H1 (cell line): ENCODE measurements at regions not wholly inside any gene's neighbourhood (a gene's known extent, or its start where the extent isn't known, plus 50 kb on each side); places are given as distances from the start of the nearest gene placed in this dataset.

Source experiments
- CTCF ChIA-PET: fragments of 300-600 bp; sonication (Branson Sonifier 250); formaldehyde crosslinking; loops from one replicate; lab custom pipeline; 2021; ENCODE audit not compliant: partially characterized antibody; lab: Charles Lee
- POLR2A ChIA-PET: fragments of 300-600 bp; sonication (Branson Sonifier 250); formaldehyde crosslinking; loops from one replicate; lab custom pipeline; 2021; ENCODE audit warnings: inconsistent platforms; ENCODE audit not compliant: partially characterized antibody; lab: Charles Lee
- DNase-seq, 2 experiments: peaks; one replicate each; pipeline versions ENCODE4 v3.0.0 to v3.0.0-alpha.2; 2010 to 2022; ENCODE audit warnings: low spot score in 2 of 2, low read depth in 1 of 2, mixed read lengths in 1 of 2
- FAIRE-seq: peaks from 2 replicates; lab custom pipeline; 2011; peaks lifted over from hg19 to GRCh38; lab: Jason Lieb, UNC
- H2AFZ ChIP-seq: 2 replicates; pipeline ENCODE4 v1.8.1; 2012; ENCODE audit warnings: low read length, inconsistent platforms
- H2AK5ac ChIP-seq: 2 replicates; pipeline ENCODE4 v1.6.1; 2013; ENCODE audit warnings: low read depth, low read length
- H2BK120ac ChIP-seq: replicated peaks from 2 replicates; pipeline ENCODE3; 2013; ENCODE audit warnings: low read depth, low read length, inconsistent platforms
- H2BK12ac ChIP-seq: 2 replicates; pipeline ENCODE4 v1.6.1; 2013; ENCODE audit warnings: low read depth, low read length
- H2BK15ac ChIP-seq: 2 replicates; pipeline ENCODE4 v1.6.1; 2013; ENCODE audit warnings: low read length
- H2BK20ac ChIP-seq: 2 replicates; pipeline ENCODE4 v1.6.1; 2013; ENCODE audit warnings: low read length
- H2BK5ac ChIP-seq: 2 replicates; pipeline ENCODE4 v1.6.1; 2013; ENCODE audit warnings: low read depth, low read length
- H3K14ac ChIP-seq: 2 replicates; pipeline ENCODE4 v1.6.1; 2013; ENCODE audit warnings: inconsistent platforms; ENCODE audit not compliant: insufficient read length
- H3K18ac ChIP-seq: 2 replicates; pipeline ENCODE4 v1.6.1; 2013; ENCODE audit warnings: low read length; ENCODE audit errors: extremely low read depth
- H3K23ac ChIP-seq: 2 replicates; pipeline ENCODE4 v1.6.1; 2013; ENCODE audit warnings: inconsistent platforms; ENCODE audit not compliant: insufficient read length
- H3K23me2 ChIP-seq: 2 replicates; pipeline ENCODE4 v1.6.1; 2013; ENCODE audit warnings: low read depth, low read length
- H3K27ac ChIP-seq: 2 replicates; pipeline ENCODE4 v1.6.1; 2011; ENCODE audit warnings: low read depth, low read length, inconsistent platforms
- H3K27me3 ChIP-seq, 4 experiments: replicated peaks in 1 of 4; 1 replicate in 1 of 4; 2 replicates in 3 of 4; pipeline versions ENCODE4 v1.6.1 to v1.8.1; 2011 to 2013; ENCODE audit warnings: low read length in 3 of 4, mild to moderate bottlenecking in 3 of 4, inconsistent platforms in 2 of 4, mixed read lengths in 2 of 4, moderate library complexity in 1 of 4; ENCODE audit not compliant: control insufficient read depth in 3 of 4, insufficient read depth in 3 of 4; ENCODE audit errors: extremely low read depth in 1 of 4
- H3K36me3 ChIP-seq, 4 experiments: 2 replicates each; pipeline versions ENCODE4 v1.6.1 to v1.8.1; 2011 to 2013; ENCODE audit warnings: mild to moderate bottlenecking in 4 of 4, low read length in 3 of 4, moderate library complexity in 2 of 4, control low read depth in 1 of 4, inconsistent platforms in 1 of 4; ENCODE audit not compliant: insufficient read depth in 4 of 4, control insufficient read depth in 2 of 4
- H3K4ac ChIP-seq: replicated peaks from 2 replicates; pipeline ENCODE3; 2013; ENCODE audit warnings: low read length, low read depth, mixed read lengths, inconsistent platforms; ENCODE audit not compliant: insufficient read length
- H3K4me1 ChIP-seq, 4 experiments: replicated peaks in 1 of 4; 1 replicate in 1 of 4; 2 replicates in 3 of 4; pipeline versions ENCODE4 v1.6.1 to v1.8.1; 2011 to 2013; ENCODE audit warnings: low read length in 3 of 4, inconsistent platforms in 2 of 4, mixed read lengths in 1 of 4; ENCODE audit not compliant: insufficient read depth in 4 of 4, control insufficient read depth in 3 of 4
- H3K4me2 ChIP-seq, 2 experiments: 2 replicates each; pipeline versions ENCODE4 v1.6.1 to v1.8.1; 2011 to 2013; ENCODE audit warnings: low read depth in 2 of 2, low read length in 2 of 2, control low read depth in 1 of 2, inconsistent platforms in 1 of 2, mild to moderate bottlenecking in 1 of 2; ENCODE audit not compliant: insufficient read depth in 1 of 2
- H3K4me3 ChIP-seq, 4 experiments: fragments of 200-600, 300-600 bp in 1 of 4; sonication (generic), shearing (Covaris generic), sonication (Bioruptor Twin) in 1 of 4; 2 replicates each; pipeline versions ENCODE4 v1.5.1 to v1.8.1; 2011 to 2016; ENCODE audit warnings: low read length in 4 of 4, low read depth in 3 of 4, control low read depth in 2 of 4, inconsistent platforms in 2 of 4, mild to moderate bottlenecking in 2 of 4, mixed read lengths in 1 of 4, moderate library complexity in 1 of 4; ENCODE audit not compliant: insufficient read depth in 2 of 4; ENCODE audit errors: extremely low read depth in 1 of 4
- H3K56ac ChIP-seq: replicated peaks from 2 replicates; pipeline ENCODE3; 2013; ENCODE audit warnings: low read depth, mild to moderate bottlenecking, mixed read lengths, low read length, inconsistent platforms; ENCODE audit not compliant: insufficient read length
- H3K79me1 ChIP-seq: 2 replicates; pipeline ENCODE4 v1.6.1; 2013; ENCODE audit warnings: low read depth, low read length, control low read depth
- H3K79me2 ChIP-seq, 2 experiments: 2 replicates each; pipeline versions ENCODE4 v1.6.1 to v1.8.1; 2012 to 2013; ENCODE audit warnings: low read length in 2 of 2, mild to moderate bottlenecking in 2 of 2, inconsistent platforms in 1 of 2; ENCODE audit not compliant: insufficient read depth in 2 of 2, control insufficient read depth in 1 of 2
- H3K9ac ChIP-seq, 4 experiments: replicated peaks in 1 of 4; 1 replicate in 1 of 4; 2 replicates in 3 of 4; pipeline versions ENCODE4 v1.6.1 to v1.8.1; 2011 to 2013; ENCODE audit warnings: low read depth in 3 of 4, low read length in 3 of 4, control low read depth in 2 of 4, mild to moderate bottlenecking in 2 of 4, moderate library complexity in 2 of 4, inconsistent platforms in 1 of 4; ENCODE audit errors: extremely low read depth in 1 of 4
- H3K9me3 ChIP-seq, 2 experiments: 2 replicates each; pipeline versions ENCODE4 v1.6.1 to v1.8.1; 2012 to 2013; ENCODE audit warnings: mild to moderate bottlenecking in 2 of 2, moderate library complexity in 2 of 2, control low read depth in 1 of 2, inconsistent platforms in 1 of 2, low read depth in 1 of 2, low read length in 1 of 2, mixed read lengths in 1 of 2; ENCODE audit not compliant: insufficient read depth in 2 of 2
- H4K20me1 ChIP-seq, 2 experiments: replicated peaks in 1 of 2; 2 replicates each; pipeline versions ENCODE3 to v1.8.1; 2011 to 2013; ENCODE audit warnings: inconsistent platforms in 2 of 2, low read length in 2 of 2, mild to moderate bottlenecking in 1 of 2; ENCODE audit not compliant: insufficient read depth in 2 of 2, control insufficient read depth in 1 of 2
- H4K5ac ChIP-seq: 2 replicates; pipeline ENCODE4 v1.6.1; 2013; ENCODE audit warnings: low read length, low read depth, mixed read lengths, inconsistent platforms; ENCODE audit not compliant: insufficient read length
- H4K8ac ChIP-seq: 2 replicates; pipeline ENCODE4 v1.8.0; 2013; ENCODE audit warnings: mild to moderate bottlenecking, moderate library complexity, low read length, inconsistent platforms; ENCODE audit not compliant: insufficient read depth; ENCODE audit errors: extremely low read depth
- H4K91ac ChIP-seq: replicated peaks from 2 replicates; pipeline ENCODE3; 2013; ENCODE audit warnings: low read length, mixed read lengths, inconsistent platforms; ENCODE audit not compliant: insufficient read length
- ASH2L ChIP-seq: fragments of 200-600, 300-600 bp; sonication (generic); IDR thresholded peaks from one replicate; pipeline ENCODE4 v1.7.1; 2017; ENCODE audit warnings: low read length
- CBX5 ChIP-seq: fragments of 300-800, 300-1000 bp; sonication (generic); IDR thresholded peaks from 2 replicates; pipeline ENCODE4 v1.7.1; 2016; ENCODE audit warnings: antibody characterized with exemption, low read length, low read depth
- WGBS, 2 experiments: shearing (Covaris generic) in 1 of 2; methylation state at CpG; one replicate each; pipeline versions ENCODE4 v1.1.6 to v1.1.7; 2013 to 2015; ENCODE audit warnings: low lambda C conversion rate in 2 of 2, mixed read lengths in 2 of 2, inconsistent platforms in 1 of 2, low coverage in 1 of 2, missing lambda C conversion rate in 1 of 2; ENCODE audit not compliant: insufficient replicate concordance in 2 of 2, insufficient coverage in 1 of 2, insufficient read length in 1 of 2; ENCODE audit errors: extremely low coverage in 1 of 2, missing lambda C conversion rate in 1 of 2; 5-methylcytosine and 5-hydroxymethylcytosine counted together

DNA sequence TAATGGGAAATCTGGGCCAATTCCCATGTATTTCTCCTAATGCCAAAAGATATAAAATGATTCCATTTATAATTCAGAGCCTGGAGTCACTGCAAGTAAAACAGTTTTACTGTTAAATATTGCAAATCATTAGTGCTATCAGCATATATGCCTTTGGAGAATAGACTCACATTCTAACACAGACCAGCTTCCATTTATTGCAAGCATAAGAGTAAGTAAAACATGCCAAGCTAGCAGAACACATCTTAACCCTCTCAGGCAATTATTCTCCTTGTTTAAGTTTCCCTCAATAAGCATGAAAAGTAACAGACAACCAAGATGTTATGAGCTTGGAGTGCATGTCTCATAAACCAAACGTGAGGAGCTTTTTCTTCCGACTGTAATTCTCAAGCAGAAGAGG is 173.9 kb upstream of the GRIP1 start:
- Histone ChIP-seq H4K8ac (no peak overlapping the region), H3K4ac (no peak overlapping the region), H2BK5ac (no peak overlapping the region), H3K4me2 (no peak overlapping the region), H2BK120ac (no peak overlapping the region), H3K4me1 (no peaks in the 10 kb centered on the region), H2BK15ac (no peak overlapping the region), H4K5ac (no peak overlapping the region), H4K91ac (no peak overlapping the region), H4K20me1 (peaks cover 0 to 3% of the 10 kb centered on the region in 2 experiments), H3K4me3 (no peak overlapping the region), H3K79me1 (no peaks in the 10 kb centered on the region), H3K23me2 (no peaks in the 10 kb centered on the region), H3K56ac (no peak overlapping the region), H2BK12ac (no peak overlapping the region), H2AK5ac (no peak overlapping the region), H3K27me3 (no peaks in the 10 kb centered on the region), H2BK20ac (no peak overlapping the region), H2AFZ (no peak overlapping the region), H3K18ac (no peak overlapping the region), H3K14ac (no peak overlapping the region), H3K9ac (no peak overlapping the region), H3K23ac (no peak overlapping the region), H3K79me2 (no peaks in the 10 kb centered on the region), H3K36me3 (no peaks in the 10 kb centered on the region), H3K27ac (no peak overlapping the region), H3K9me3 (no peaks in the 10 kb centered on the region)
- 69% methylated on average over 2 of the region's 2 CpGs; no CpG with 5 or more reads in 1 of the 2 experiments for WGBS, 2 experiments
- ChIA-PET CTCF (interaction anchor here (1.6 kb wide), 1 partner anchor 164 kb away, joined by 6 read pairs; no protein-coding TSS in a partner anchor), POLR2A (no interaction called here)
- DNase-seq = no peak
- TF ChIP-seq ASH2L = no peak
- TF ChIP-seq CBX5 = no peak
- FAIRE-seq = no peak
